OCI-LY3 (cell line): ENCODE measurements at regions not wholly inside any gene's neighbourhood (a gene's known extent, or its start where the extent isn't known, plus 50 kb on each side); places are given as distances from the start of the nearest gene placed in this dataset.

Experiments
- CTCF ChIP-seq: fragments of 200-600, 300-600 bp; sonication (generic); IDR thresholded peaks from 2 replicates; pipeline ENCODE4 v1.5.1; 2014; ENCODE audit warnings: antibody characterized with exemption, low read length, low read depth
- EZH2phosphoT487 ChIP-seq: fragments of 200-600 bp; shearing (Covaris generic); IDR thresholded peaks from 2 replicates; pipeline ENCODE4 v1.6.1; 2018; ENCODE audit warnings: antibody characterized with exemption, mixed run types, low read depth

GRCh38 chr2:20567159-20567925 is 83.6 kb downstream of the HS1BP3 start:
- TF ChIP-seq CTCF (no peak), EZH2phosphoT487 (no peak)
